KOPT-K1 (cell line): ENCODE measurements at regions not wholly inside any gene's neighbourhood (a gene's known extent, or its start where the extent isn't known, plus 50 kb on each side); places are given as distances from the start of the nearest gene placed in this dataset.
"Not testable (repeated sequence)": the region's sequence is repeated elsewhere in the genome, so short reads cannot be mapped to it uniquely, and the experiment has no call there.

Experiments
- H3K27ac ChIP-seq: fragments of 200-600 bp; sonication (generic); 2 replicates; pipeline ENCODE4 v1.5.1; 2016; ENCODE audit warnings: antibody characterized with exemption, mild to moderate bottlenecking, low read depth, low read length; ENCODE audit not compliant: poor library complexity, severe bottlenecking
- H3K36me3 ChIP-seq: fragments of 200-600 bp; sonication (generic); 2 replicates; pipeline ENCODE4 v1.5.1; 2017; ENCODE audit warnings: antibody characterized with exemption, mild to moderate bottlenecking, low read length, moderate library complexity; ENCODE audit not compliant: insufficient read depth
- H3K9me3 ChIP-seq: fragments of 200-600 bp; sonication (generic); 2 replicates; pipeline ENCODE4 v1.5.1; 2017; ENCODE audit warnings: antibody characterized with exemption, low read length, mild to moderate bottlenecking; ENCODE audit not compliant: insufficient read depth, poor library complexity, severe bottlenecking

- no peaks in the 10 kb centered on the region for H3K36me3 ChIP-seq
- H3K27ac ChIP-seq, result no peak overlapping the region
- H3K9me3 ChIP-seq, result peaks cover 32% of the 10 kb centered on the region
These were observed 230.3 kb downstream of the DAD1 start for GRCh38 chr14:22358726-22359125.

- H3K9me3 ChIP-seq, result peaks cover 18% of the 10 kb centered on the region
- not testable (repeated sequence) for H3K36me3 ChIP-seq, H3K27ac ChIP-seq
These were observed 239.7 kb downstream of the DAD1 start for GRCh38 chr14:22349281-22349680.

DNA sequence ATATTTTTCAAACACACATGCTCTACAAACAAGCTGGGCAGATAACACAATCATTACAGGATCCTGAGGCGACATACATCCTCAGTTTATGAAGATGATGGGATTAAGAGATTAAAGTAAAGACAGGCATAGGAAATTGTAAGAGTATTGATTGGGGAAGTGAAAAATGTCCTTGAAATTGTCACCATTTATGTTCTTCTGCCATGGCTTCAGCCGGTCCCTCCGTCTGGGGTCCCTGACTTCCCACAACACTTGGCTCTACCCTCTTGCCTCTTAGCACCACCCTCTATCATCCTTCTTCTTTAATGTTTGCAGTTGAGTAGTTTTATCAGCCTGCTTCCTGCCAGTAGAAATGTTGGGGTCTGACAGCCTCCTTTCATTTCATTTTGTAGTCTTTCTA lies 244.4 kb downstream of the DAD1 start:
- no peaks in the 10 kb centered on the region for H3K36me3 ChIP-seq
- no peak overlapping the region for H3K27ac ChIP-seq
- H3K9me3 ChIP-seq, result peaks cover 31% of the 10 kb centered on the region

DNA sequence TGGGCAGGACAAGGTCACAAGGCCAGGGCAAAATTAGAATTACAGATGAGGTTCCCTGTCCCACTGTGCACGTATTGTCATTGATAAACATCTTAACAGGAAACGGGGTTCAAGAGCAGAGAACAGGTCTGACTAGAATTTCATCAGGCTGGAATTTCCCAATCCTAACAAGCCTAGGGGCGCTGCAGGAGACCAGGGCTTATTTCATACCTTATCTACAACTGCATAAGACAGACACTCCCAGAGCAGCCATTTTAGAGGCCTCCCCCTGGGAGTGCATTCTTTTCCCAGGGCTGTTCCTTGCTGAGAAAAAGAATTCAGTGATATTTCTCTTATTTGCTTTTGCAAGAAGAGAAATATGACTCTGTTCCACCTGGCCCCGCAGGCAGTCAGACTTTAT lies 244.8 kb downstream of the DAD1 start:
- not testable (repeated sequence) for H3K36me3 ChIP-seq, H3K27ac ChIP-seq
- peaks cover 31% of the 10 kb centered on the region for H3K9me3 ChIP-seq

DNA sequence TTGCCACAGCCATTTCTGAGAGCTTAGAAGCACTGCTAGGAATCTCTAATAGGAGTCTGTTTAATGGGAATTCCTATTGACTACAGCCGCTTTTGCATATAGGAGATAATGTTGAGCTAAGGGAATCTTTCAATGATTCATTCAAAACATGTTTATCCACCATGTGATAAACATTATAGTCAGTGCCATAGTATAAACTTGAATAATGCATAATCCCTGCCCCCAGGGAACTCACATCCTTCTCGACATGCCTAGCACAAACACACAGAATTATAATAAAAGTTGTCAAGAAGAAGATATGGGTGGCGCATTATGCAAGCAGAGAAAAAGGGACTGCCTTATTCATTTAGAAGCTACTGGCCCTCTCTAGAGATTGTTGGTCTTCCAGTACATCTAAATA lies 248.0 kb downstream of the DAD1 start:
- no peaks in the 10 kb centered on the region for H3K36me3 ChIP-seq
- no peak overlapping the region for H3K27ac ChIP-seq
- peaks cover 28% of the 10 kb centered on the region for H3K9me3 ChIP-seq

DNA sequence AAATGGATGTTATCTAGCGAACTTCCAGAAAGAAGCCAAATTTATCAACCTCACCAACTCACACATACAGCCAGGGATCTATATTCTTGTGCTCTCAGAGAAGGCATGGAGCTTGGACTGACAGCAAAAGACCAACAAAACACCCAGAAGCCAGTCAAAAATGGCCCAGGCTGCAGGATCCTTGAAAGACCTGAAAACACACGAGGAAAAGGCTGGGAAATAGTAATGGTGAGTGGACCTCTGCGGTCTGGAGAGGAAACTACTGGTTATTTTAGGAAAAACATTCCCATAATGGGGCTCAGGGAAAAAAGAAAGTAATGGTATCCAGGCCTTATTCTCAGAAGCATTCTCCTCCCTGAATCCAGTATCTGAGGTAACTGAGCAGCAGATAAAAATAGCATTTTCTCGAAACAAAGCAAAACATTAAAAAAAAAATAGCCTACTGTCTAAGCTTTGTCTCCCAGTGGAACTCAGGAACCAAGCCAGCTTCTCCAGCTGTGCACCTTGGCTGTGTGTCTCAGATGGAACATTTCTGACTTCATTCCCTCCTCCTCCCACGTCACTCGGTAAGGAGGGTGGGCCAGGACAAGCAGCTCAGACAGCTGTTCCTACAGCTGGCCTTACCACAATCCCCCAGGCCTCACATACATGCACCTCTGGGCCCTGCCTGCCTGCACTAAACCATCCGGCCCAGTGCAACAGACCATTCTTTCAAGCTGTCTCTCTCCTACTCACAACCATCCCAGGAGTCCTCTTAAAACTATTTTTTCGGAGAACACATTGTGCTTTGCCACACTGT lies 249.9 kb downstream of the DAD1 start:
- H3K36me3 ChIP-seq, result no peaks in the 10 kb centered on the region
- no peak overlapping the region for H3K27ac ChIP-seq
- peaks cover 11% of the 10 kb centered on the region for H3K9me3 ChIP-seq

GRCh38 chr14:22338381-22338780 lies 250.6 kb downstream of the DAD1 start:
- Histone ChIP-seq H3K36me3 (no peaks in the 10 kb centered on the region), H3K9me3 (peaks cover 4% of the 10 kb centered on the region), H3K27ac (no peak overlapping the region)

DNA sequence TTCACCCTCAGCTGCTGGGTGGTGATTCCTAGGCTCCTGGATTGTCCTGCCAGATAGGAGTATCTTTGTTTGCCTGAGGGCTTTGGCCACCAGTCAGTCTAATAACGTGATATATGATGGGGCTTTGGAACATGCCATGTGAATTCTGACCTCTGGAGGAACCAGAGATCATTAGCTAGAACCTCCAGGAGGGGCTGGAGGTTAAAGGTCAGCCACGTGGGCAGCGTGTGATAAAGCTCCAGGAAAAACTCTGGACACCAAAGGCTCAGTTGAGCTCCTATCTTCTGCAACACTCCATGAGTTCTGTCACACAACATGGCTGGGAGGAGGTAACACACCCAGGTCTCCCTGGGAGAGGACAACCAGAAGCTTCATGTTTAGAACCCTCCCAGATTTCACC lies 251.1 kb downstream of the DAD1 start:
- H3K9me3 ChIP-seq, result no peaks in the 10 kb centered on the region
- no peaks in the 10 kb centered on the region for H3K36me3 ChIP-seq
- no peak overlapping the region for H3K27ac ChIP-seq

DNA sequence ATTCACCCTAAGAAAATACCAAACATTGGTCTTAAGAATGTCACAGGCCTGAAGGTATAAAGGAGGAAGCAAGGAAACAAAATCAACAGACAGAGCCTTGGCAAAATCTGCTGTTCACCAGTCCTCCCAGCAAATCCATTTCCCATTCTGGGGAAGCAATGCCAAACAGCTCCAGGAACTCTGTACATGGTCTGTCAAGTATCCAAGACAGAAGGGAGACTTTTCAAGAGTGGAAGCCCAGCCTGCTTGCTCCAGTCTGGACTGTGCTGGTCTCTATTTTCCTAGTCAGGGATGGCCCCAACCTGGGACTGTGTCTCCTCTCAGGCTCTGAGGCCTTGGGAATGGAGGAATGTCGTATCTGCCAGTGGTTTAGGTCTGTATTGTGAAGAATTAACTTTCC lies 251.5 kb downstream of the DAD1 start:
- H3K9me3 ChIP-seq, result no peaks in the 10 kb centered on the region
- H3K27ac ChIP-seq, result peak overlapping the region; percentile 40
- H3K36me3 ChIP-seq, result no peaks in the 10 kb centered on the region

DNA sequence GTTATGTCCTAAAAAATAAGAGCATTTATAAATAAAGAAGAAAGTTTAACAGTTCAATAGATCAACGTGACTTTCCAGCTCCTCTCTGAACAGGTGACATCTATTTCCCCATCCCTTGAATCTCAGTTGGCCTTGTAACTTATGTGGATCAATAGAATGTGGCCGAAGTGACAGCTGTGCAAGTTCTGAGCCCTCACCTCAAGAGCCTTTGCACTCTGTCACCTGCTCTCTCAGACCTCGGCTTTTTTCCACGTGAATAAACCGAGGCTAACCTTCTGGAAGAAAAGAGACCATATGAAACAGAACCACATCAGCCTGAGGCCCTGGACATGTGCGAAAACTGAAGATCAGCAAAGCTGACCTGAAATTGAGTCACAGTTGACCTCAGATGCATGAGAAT lies 253.0 kb downstream of the DAD1 start:
- H3K9me3 ChIP-seq, result no peaks in the 10 kb centered on the region
- H3K36me3 ChIP-seq, result no peaks in the 10 kb centered on the region
- peak overlapping the region; percentile 40 for H3K27ac ChIP-seq

GRCh38 chr14:22334627-22335026 lies 254.4 kb downstream of the DAD1 start:
- H3K27ac ChIP-seq, result no peak overlapping the region
- no peaks in the 10 kb centered on the region for H3K36me3 ChIP-seq
- H3K9me3 ChIP-seq, result peaks cover 9% of the 10 kb centered on the region

DNA sequence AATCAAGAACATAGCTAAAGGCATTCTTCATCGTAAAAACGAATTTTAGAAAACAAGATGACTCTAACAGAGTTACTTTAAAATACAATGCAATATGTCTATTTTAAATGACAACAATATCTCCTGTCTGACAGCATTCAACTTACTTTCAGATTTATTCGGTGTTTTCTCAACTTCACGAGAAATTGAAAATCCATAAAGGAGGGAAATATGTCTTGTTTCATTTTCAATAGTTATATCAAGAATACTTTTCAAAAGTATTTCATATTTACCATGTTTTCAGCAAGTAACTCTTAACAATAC lies 254.8 kb downstream of the DAD1 start:
- Histone ChIP-seq H3K9me3 (peaks cover 13% of the 10 kb centered on the region), H3K27ac (no peak overlapping the region)

DNA sequence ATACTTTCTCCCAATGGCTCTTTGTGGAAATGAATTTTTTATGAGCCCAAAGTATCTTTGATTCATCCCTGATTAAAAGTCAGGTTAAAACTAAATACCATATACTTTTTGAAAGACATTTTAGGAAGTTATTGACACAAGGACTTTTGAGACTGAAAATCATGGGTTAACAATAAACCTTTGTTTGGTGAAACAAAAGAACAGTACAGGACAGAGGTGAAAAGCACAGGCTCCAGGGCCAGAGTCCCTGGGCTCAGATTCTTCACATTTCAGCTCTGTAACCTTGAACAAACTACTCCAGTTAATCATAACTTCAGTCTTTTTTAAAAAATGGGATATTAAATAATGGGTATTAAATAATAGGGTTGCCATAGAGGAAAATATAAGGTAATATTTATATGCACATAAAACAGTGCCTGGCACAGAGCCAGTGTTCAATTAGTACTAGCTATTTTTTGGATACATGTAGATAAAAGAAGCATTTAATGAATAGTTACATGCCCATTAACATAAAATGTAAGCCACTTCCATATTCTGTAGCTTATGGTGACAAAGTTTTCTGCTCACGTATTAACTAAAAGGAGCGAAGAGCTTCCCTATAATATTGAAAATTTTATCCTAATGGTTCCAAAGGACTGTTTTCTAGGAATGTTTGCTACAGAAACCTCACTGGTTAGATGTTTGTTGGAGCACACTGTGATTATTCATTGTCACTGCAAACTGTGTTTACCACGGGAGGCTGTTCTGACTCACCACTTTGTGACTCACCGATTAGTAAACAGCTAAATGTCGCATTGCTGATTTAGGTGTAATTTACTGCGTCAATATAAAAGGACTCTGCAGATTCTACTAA lies 255.4 kb downstream of the DAD1 start:
- H3K36me3 ChIP-seq, result no peaks in the 10 kb centered on the region
- no peak overlapping the region for H3K27ac ChIP-seq
- peaks cover 19% of the 10 kb centered on the region for H3K9me3 ChIP-seq

More for the DNA sequence above, 254.8 kb downstream of the DAD1 start:
- no peaks in the 10 kb centered on the region for H3K36me3 ChIP-seq

DNA sequence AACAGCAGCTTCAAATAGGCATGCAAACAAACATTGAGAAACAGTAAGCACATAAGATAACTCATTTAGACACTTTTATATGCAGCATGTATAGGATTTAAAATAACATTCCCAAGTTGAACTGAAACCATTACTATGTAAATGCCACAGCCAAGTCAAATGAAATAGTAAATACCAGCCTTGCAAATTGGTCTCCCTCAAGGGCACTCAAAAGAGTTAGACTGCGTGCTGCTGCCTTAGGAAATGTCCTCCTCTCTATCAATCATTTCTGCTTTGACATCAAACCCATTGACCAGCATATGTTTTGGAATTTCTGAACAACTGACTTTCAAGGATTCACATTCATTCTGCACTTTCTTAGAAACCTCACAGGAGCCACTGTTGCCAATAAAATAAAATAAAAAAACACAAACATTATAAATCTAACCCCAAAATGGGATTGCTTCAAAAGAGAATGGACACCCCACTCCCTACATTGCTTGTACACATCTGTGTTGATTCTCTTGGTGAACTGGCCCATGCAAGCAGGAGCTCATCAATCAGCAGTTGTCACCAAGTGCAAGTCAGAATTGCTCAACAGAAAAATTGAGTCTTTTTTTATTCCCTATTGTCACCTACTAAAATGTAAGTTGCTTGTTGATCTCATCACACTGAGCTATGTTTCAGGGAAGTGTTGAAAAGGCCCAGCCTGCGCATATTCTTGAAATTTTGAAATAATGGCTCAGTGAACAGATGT lies 256.2 kb downstream of the DAD1 start:
- H3K36me3 ChIP-seq, result no peaks in the 10 kb centered on the region
- no peak overlapping the region for H3K27ac ChIP-seq
- peaks cover 27% of the 10 kb centered on the region for H3K9me3 ChIP-seq

GRCh38 chr14:22329371-22329770 lies 259.7 kb downstream of the DAD1 start:
- Histone ChIP-seq H3K36me3 (no peaks in the 10 kb centered on the region), H3K27ac (no peak overlapping the region), H3K9me3 (peaks cover 37% of the 10 kb centered on the region)
